NB4 (cell line): ENCODE measurements at regions not wholly inside any gene's neighbourhood (a gene's known extent, or its start where the extent isn't known, plus 50 kb on each side); places are given as distances from the start of the nearest gene placed in this dataset.

Experiments
- CTCF ChIP-seq: IDR thresholded peaks from one replicate; pipeline ENCODE4 v1.5.1; 2012; ENCODE audit warnings: low read depth, low read length
- MYC ChIP-seq: IDR thresholded peaks from 2 replicates; pipeline ENCODE4 v1.6.1; 2011; ENCODE audit warnings: low read depth, low read length
- POLR2A ChIP-seq: IDR thresholded peaks from 2 replicates; pipeline ENCODE4 v1.6.1; 2011; ENCODE audit warnings: mild to moderate bottlenecking; ENCODE audit not compliant: insufficient read length; ENCODE audit errors: extremely low read depth
- TF ChIP-seq, protein P1 (sequence below): IDR thresholded peaks from 2 replicates; pipeline ENCODE4 v1.6.1; 2011; ENCODE audit warnings: low read depth, low read length

DNA sequence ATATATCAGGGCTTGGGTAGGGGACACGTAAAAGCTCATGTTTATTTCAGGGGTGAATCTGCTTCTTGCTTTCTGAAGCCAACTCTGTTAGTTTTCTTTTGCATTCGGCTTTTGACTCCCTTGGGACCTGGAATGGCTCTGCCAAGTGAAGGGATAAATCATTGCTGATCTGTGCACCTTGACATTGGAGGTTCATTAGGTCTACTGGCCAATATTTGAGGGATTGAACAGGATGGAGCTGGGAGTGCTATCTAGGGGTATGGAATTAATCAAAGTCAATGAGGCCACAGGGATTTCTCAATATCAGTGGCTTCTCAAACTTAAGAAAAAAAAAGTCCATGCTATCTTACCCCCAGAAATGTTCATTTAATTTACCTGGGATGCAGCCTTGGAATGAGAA lies 203.5 kb upstream of the RMST start:
- TF ChIP-seq CTCF (no peak), POLR2A (no peak), MYC (no peak)
- TF ChIP-seq, protein P1, sequence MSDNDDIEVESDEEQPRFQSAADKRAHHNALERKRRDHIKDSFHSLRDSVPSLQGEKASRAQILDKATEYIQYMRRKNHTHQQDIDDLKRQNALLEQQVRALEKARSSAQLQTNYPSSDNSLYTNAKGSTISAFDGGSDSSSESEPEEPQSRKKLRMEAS = no peak
